ENCODE measurements at regions not wholly inside any gene's neighbourhood (a gene's known extent, or its start where the extent isn't known, plus 50 kb on each side); places are given as distances from the start of the nearest gene placed in this dataset.

DNA sequence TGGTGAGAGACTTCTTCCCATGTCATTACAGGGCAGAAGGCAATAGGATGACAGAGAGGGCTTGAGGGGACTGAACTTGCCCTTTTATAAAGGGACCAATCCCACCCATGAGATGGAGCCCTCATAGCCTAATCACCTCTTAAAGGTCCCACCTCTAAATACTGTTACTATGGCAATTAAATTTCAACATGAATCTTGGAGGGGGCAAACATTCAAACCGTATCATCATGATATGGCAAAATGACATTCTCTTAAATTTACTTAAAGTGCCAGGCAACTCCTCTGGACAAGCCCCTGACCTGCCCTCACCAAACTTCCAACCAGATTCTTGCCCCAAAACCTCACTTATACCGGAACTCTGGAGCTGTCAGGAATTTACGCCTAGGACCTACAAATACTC, 100.8 kb upstream of the OR5AK2 start:
- TF ChIP-seq, protein P1, sequence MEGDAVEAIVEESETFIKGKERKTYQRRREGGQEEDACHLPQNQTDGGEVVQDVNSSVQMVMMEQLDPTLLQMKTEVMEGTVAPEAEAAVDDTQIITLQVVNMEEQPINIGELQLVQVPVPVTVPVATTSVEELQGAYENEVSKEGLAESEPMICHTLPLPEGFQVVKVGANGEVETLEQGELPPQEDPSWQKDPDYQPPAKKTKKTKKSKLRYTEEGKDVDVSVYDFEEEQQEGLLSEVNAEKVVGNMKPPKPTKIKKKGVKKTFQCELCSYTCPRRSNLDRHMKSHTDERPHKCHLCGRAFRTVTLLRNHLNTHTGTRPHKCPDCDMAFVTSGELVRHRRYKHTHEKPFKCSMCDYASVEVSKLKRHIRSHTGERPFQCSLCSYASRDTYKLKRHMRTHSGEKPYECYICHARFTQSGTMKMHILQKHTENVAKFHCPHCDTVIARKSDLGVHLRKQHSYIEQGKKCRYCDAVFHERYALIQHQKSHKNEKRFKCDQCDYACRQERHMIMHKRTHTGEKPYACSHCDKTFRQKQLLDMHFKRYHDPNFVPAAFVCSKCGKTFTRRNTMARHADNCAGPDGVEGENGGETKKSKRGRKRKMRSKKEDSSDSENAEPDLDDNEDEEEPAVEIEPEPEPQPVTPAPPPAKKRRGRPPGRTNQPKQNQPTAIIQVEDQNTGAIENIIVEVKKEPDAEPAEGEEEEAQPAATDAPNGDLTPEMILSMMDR (IDR thresholded peaks at IDR 0.05 in 2 of 3, conservative IDR thresholded peaks at IDR 0.05 in 1 of 3; ENCODE audit: control insufficient read depth in 2 of 3, extremely low read depth in 1 of 3, insufficient read depth in 1 of 3, low read depth in 3 of 3, low read length in 3 of 3): no peak
- TF ChIP-seq SIN3A (IDR thresholded peaks at IDR 0.05; ENCODE audit: low read depth, low read length) (no peak), JUND (IDR thresholded peaks at IDR 0.05; ENCODE audit: low read depth, low read length) (no peak), EZH2 (IDR thresholded peaks at IDR 0.05; ENCODE audit: borderline replicate concordance, control insufficient read depth, low read depth, low read length) (no peak), RELA (IDR thresholded peaks at IDR 0.05; ENCODE audit: borderline replicate concordance, partially characterized antibody) (no peak)

All from GM12878 (cell line).